ENCODE measurements at regions not wholly inside any gene's neighbourhood (a gene's known extent, or its start where the extent isn't known, plus 50 kb on each side); places are given as distances from the start of the nearest gene placed in this dataset.

DNA sequence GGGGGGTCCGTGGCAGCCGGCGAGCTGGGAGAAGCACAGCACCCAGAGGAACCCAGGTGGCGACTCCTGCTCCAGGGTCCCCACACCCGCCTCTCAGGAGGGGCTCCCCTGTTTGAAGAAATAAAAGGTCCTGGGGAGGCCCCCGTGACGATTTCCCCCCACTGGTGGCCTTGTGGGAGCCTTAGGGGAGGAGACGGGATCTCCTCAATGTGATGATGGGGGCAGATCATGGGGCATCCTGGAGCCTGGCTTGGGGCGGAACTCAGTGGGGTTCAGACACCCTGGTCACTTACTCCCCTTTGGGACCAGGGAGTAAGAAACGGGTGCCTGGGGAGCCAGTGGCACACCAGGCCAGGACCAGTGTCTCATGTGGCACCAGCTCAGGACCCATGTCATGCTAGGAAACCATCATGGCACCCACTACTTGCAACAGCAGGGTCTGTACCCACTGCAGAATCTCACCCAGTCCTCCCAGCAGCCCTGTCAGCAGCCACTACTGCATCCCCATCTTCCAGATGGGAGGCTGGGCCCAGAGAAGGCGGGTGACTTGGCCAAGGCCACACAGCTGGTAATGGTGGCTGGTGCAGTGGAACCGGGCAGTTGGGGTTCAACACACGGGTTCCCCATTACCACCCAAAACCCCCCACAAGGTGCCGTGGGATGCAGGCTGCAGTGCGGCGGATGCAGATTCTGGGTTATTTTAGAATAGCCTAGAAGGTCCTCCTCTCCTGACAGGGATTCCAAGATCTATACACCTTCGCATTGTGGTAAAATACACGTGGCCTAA, 130.7 kb downstream of the CTTN start:
- Histone ChIP-seq H3K27me3 (ENCODE audit: insufficient read depth, low read length) (no peaks in the 10 kb centered on the region), H3K27ac (ENCODE audit: low read depth, low read length) (no peak overlapping the region)

GRCh38 chr11:70530010-70530409, 131.7 kb downstream of the CTTN start:
- H3K4me1 ChIP-seq (ENCODE audit: insufficient read depth, low read length), result no peaks in the 10 kb centered on the region
- H3K9me3 ChIP-seq (ENCODE audit: control insufficient read depth in 1 of 2, low read length in 2 of 2), result no peaks in the 10 kb centered on the region
- H3K27me3 ChIP-seq (ENCODE audit: insufficient read depth, low read length), result no peaks in the 10 kb centered on the region
- Mint-ChIP-seq H3K36me3 (no peaks in the 10 kb centered on the region), H3K27ac (no peak overlapping the region), H3K27me3 (peaks cover 3 to 4% of the 10 kb centered on the region in 2 donors), H3K9me3 (peaks cover 0 to 2% (median under 1%) of the 10 kb centered on the region in 8 donors), H3K4me3 (no peak overlapping the region), H3K4me1 (no peaks in the 10 kb centered on the region)
- H3K36me3 ChIP-seq (ENCODE audit: insufficient read depth, low read length), result no peaks in the 10 kb centered on the region
- no peak overlapping the region for H3K4me3 ChIP-seq (ENCODE audit: low read length in 2 of 2)
- intact Hi-C loops (cut with micrococcal nuclease), result no loop called here
- ChIA-PET CTCF (ENCODE audit: partially characterized antibody) (no interaction called here), POLR2A (ENCODE audit: partially characterized antibody) (no interaction called here)
- no peak for DNase-seq
- H3K27ac ChIP-seq (ENCODE audit: low read depth, low read length), result no peak overlapping the region

More for the DNA sequence above, 130.7 kb downstream of the CTTN start:
- no peaks in the 10 kb centered on the region for H3K9me3 ChIP-seq (ENCODE audit: control insufficient read depth in 1 of 2, low read length in 2 of 2)
- Mint-ChIP-seq H3K9me3 (peaks cover 0 to under 1% (median 0%) of the 10 kb centered on the region in 8 donors), H3K27ac (no peak overlapping the region), H3K36me3 (no peaks in the 10 kb centered on the region), H3K4me1 (no peaks in the 10 kb centered on the region), H3K4me3 (no peak overlapping the region), H3K27me3 (peaks cover 3 to 9% of the 10 kb centered on the region in 2 donors)
- CTCF ChIA-PET (ENCODE audit: partially characterized antibody), result no interaction called here
- H3K4me3 ChIP-seq (ENCODE audit: low read length in 2 of 2), result no peak overlapping the region
- intact Hi-C loops (cut with micrococcal nuclease), result no loop called here
- no peaks in the 10 kb centered on the region for H3K36me3 ChIP-seq (ENCODE audit: insufficient read depth, low read length)
- POLR2A ChIA-PET (ENCODE audit: partially characterized antibody), result no interaction called here
- no peak for DNase-seq
- H3K4me1 ChIP-seq (ENCODE audit: insufficient read depth, low read length), result no peaks in the 10 kb centered on the region

GRCh38 chr11:70530629-70531185, 132.4 kb downstream of the CTTN start:
- Mint-ChIP-seq H3K36me3 (no peaks in the 10 kb centered on the region), H3K9me3 (peaks cover 0 to 4% (median 2%) of the 10 kb centered on the region in 8 donors), H3K4me1 (no peaks in the 10 kb centered on the region), H3K4me3 (no peak overlapping the region), H3K27me3 (peaks cover 5 to 7% of the 10 kb centered on the region in 2 donors), H3K27ac (no peak overlapping the region)
- no peaks in the 10 kb centered on the region for H3K36me3 ChIP-seq (ENCODE audit: insufficient read depth, low read length)
- no peak overlapping the region for H3K27ac ChIP-seq (ENCODE audit: low read depth, low read length)
- ChIA-PET CTCF (ENCODE audit: partially characterized antibody) (no interaction called here), POLR2A (ENCODE audit: partially characterized antibody) (no interaction called here)
- no peaks in the 10 kb centered on the region for H3K4me1 ChIP-seq (ENCODE audit: insufficient read depth, low read length)
- DNase-seq, result no peak
- H3K27me3 ChIP-seq (ENCODE audit: insufficient read depth, low read length), result no peaks in the 10 kb centered on the region
- intact Hi-C loops (cut with micrococcal nuclease), result no loop called here
- H3K4me3 ChIP-seq (ENCODE audit: low read length in 2 of 2), result no peak overlapping the region
- H3K9me3 ChIP-seq (ENCODE audit: control insufficient read depth in 1 of 2, low read length in 2 of 2), result no peaks in the 10 kb centered on the region

DNA sequence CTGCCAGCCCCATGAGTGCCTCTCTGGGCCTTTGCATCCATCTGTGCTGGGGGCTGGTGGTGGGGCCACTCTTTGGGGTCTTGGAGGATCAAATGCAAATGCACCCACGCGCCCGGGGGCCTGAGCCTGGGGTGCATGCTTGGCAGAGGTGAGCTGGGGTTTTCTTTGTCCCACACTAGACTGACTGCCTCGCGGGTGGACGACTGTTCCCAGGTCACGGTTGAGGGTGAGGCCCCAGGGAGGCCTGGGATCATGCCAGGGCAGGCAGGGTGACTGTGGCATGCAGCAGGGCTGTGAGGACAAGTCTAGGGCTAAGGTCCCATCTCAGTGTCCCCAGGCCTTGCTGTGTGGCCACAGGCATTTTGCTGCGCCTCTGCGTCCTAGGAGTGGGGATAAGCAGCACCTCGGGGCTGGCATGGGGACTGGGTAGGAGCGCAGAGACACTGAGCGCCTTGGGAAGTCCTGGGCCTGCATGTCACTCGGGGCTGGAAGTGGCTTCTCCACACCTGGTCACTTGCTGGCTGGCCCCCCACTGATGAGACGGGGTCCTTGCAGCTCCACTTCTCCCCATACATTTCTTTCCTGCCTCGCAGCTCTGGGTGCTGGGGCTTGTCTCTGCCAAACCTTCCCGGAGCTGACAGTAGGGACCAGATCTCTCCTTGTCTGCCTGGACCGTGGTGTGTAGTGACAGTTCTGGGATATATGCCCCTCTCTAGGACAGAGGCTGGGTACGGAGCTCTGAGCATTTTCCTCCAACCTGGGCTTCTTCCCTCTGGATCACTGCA, 133.1 kb downstream of the CTTN start:
- H3K27me3 ChIP-seq (ENCODE audit: insufficient read depth, low read length), result no peaks in the 10 kb centered on the region
- no peaks in the 10 kb centered on the region for H3K4me1 Mint-ChIP-seq
- H3K4me3 Mint-ChIP-seq, result no peak overlapping the region
- peaks cover 5% of the 10 kb centered on the region in 2 donors for H3K27me3 Mint-ChIP-seq
- POLR2A ChIA-PET (ENCODE audit: partially characterized antibody), result no interaction called here
- H3K9me3 ChIP-seq (ENCODE audit: control insufficient read depth in 1 of 2, low read length in 2 of 2), result no peaks in the 10 kb centered on the region
- CTCF ChIA-PET (ENCODE audit: partially characterized antibody), result no interaction called here
- H3K9me3 Mint-ChIP-seq, result peaks cover 0 to 4% (median 2%) of the 10 kb centered on the region in 8 donors
- no peaks in the 10 kb centered on the region for H3K4me1 ChIP-seq (ENCODE audit: insufficient read depth, low read length)
- no peaks in the 10 kb centered on the region for H3K36me3 ChIP-seq (ENCODE audit: insufficient read depth, low read length)
- intact Hi-C loops (cut with micrococcal nuclease), result no loop called here
- no peak for DNase-seq
- H3K27ac ChIP-seq (ENCODE audit: low read depth, low read length), result no peak overlapping the region
- H3K4me3 ChIP-seq (ENCODE audit: low read length in 2 of 2), result no peak overlapping the region
- no peaks in the 10 kb centered on the region for H3K36me3 Mint-ChIP-seq
- H3K27ac Mint-ChIP-seq, result no peak overlapping the region

- Histone ChIP-seq H3K36me3 (ENCODE audit: insufficient read depth, low read length) (no peaks in the 10 kb centered on the region), H3K4me3 (ENCODE audit: low read length in 2 of 2) (no peak overlapping the region), H3K27me3 (ENCODE audit: insufficient read depth, low read length) (no peaks in the 10 kb centered on the region), H3K27ac (ENCODE audit: low read depth, low read length) (no peak overlapping the region), H3K4me1 (ENCODE audit: insufficient read depth, low read length) (no peaks in the 10 kb centered on the region), H3K9me3 (ENCODE audit: control insufficient read depth in 1 of 2, low read length in 2 of 2) (no peaks in the 10 kb centered on the region)
- H3K9me3 Mint-ChIP-seq, result peaks cover 0 to 4% (median 2%) of the 10 kb centered on the region in 8 donors
- POLR2A ChIA-PET (ENCODE audit: partially characterized antibody), result no interaction called here
- H3K4me1 Mint-ChIP-seq, result no peaks in the 10 kb centered on the region
- no peaks in the 10 kb centered on the region for H3K36me3 Mint-ChIP-seq
- peaks cover 5% of the 10 kb centered on the region in 2 donors for H3K27me3 Mint-ChIP-seq
- H3K4me3 Mint-ChIP-seq, result no peak overlapping the region
- DNase-seq, result no peak
- intact Hi-C loops (cut with micrococcal nuclease), result no loop called here
- CTCF ChIA-PET (ENCODE audit: partially characterized antibody), result no interaction called here
- no peak overlapping the region for H3K27ac Mint-ChIP-seq
Measured at GRCh38 chr11:70532066-70532440, 133.7 kb downstream of the CTTN start.

DNA sequence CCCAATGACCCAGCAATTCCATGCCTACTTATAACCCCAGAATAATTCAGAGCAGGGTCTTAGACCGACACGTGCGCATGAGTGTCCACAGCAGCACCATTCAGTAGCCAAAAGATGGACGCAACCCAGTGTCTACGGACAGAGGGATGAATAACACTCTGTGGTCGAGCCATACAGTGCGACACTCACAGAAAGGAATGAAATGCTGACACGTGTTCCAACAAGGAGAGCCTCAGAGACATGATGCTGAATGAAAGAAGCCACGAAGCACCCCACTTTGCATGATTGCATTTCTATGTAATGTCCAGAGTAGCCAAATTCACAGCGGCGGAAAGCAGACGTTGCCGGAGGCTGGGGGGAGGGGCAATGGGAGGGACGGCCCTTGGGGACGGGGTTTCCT, 134.4 kb downstream of the CTTN start:
- H3K36me3 ChIP-seq (ENCODE audit: insufficient read depth, low read length), result no peaks in the 10 kb centered on the region
- peaks cover 5% of the 10 kb centered on the region in 2 donors for H3K27me3 Mint-ChIP-seq
- no peaks in the 10 kb centered on the region for H3K27me3 ChIP-seq (ENCODE audit: insufficient read depth, low read length)
- no peaks in the 10 kb centered on the region for H3K9me3 ChIP-seq (ENCODE audit: control insufficient read depth in 1 of 2, low read length in 2 of 2)
- POLR2A ChIA-PET (ENCODE audit: partially characterized antibody), result no interaction called here
- H3K4me3 ChIP-seq (ENCODE audit: low read length in 2 of 2), result no peak overlapping the region
- H3K4me3 Mint-ChIP-seq, result no peak overlapping the region
- CTCF ChIA-PET (ENCODE audit: partially characterized antibody), result no interaction called here
- H3K4me1 ChIP-seq (ENCODE audit: insufficient read depth, low read length), result no peaks in the 10 kb centered on the region
- H3K9me3 Mint-ChIP-seq, result peaks cover 0 to 4% (median 2%) of the 10 kb centered on the region in 8 donors
- H3K27ac Mint-ChIP-seq, result no peak overlapping the region
- no peaks in the 10 kb centered on the region for H3K36me3 Mint-ChIP-seq
- H3K4me1 Mint-ChIP-seq, result no peaks in the 10 kb centered on the region
- H3K27ac ChIP-seq (ENCODE audit: low read depth, low read length), result no peak overlapping the region
- intact Hi-C loops (cut with micrococcal nuclease), result no loop called here
- DNase-seq, result no peak

DNA sequence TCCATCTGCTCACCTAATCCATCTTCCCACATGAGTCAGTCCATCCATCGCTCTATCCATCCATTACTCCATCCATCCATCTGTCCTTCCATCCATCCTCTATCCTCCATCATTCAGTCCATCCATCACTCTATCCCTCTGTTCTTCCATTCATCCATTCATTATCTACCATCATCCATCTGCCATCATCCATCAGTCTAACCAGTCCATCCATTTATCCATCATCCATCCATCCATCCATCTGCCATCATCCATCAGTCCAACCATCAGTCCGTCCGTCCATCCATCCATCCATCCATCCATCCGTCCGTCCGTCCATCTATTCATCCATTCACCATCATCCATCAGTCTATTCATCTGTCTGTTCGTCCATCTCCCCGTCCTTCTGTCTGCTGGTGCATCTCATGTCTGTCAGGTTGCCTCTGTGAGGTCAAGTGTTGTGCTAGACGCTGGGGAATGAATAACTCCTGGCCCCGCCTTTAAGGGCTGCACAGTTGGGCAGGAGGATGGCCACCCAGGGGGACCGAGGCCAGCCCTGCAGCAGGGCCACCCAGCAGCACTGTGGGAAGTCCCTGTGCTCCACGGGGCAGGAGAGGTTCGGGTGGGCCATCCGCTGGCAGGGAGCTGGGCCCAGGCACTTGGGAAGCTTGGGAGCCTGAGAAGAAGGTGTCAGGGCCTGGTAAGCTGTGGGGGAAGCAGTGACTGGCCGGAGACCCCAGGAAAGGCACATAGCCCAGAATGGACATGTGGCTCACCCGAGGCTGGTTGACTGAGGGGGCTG, 137.1 kb downstream of the CTTN start:
- Histone ChIP-seq H3K4me1 (ENCODE audit: insufficient read depth, low read length) (no peaks in the 10 kb centered on the region), H3K36me3 (ENCODE audit: insufficient read depth, low read length) (no peaks in the 10 kb centered on the region), H3K9me3 (ENCODE audit: control insufficient read depth in 1 of 2, low read length in 2 of 2) (no peaks in the 10 kb centered on the region), H3K27ac (ENCODE audit: low read depth, low read length) (no peak overlapping the region), H3K27me3 (ENCODE audit: insufficient read depth, low read length) (no peaks in the 10 kb centered on the region), H3K4me3 (ENCODE audit: low read length in 2 of 2) (no peak overlapping the region)
- peaks cover 0 to 5% (median 3%) of the 10 kb centered on the region in 8 donors for H3K9me3 Mint-ChIP-seq
- no peak for DNase-seq
- H3K4me3 Mint-ChIP-seq, result no peak overlapping the region
- intact Hi-C loops (cut with micrococcal nuclease), result no loop called here
- peaks cover 4% of the 10 kb centered on the region in 2 donors for H3K27me3 Mint-ChIP-seq
- no peak overlapping the region for H3K27ac Mint-ChIP-seq
- no peaks in the 10 kb centered on the region for H3K36me3 Mint-ChIP-seq
- H3K4me1 Mint-ChIP-seq, result no peaks in the 10 kb centered on the region
- CTCF ChIA-PET (ENCODE audit: partially characterized antibody), result no interaction called here
- POLR2A ChIA-PET (ENCODE audit: partially characterized antibody), result no interaction called here

Measured in CD4-positive, alpha-beta memory T cell (primary cell).